HL-60 (cell line): ENCODE measurements at regions not wholly inside any gene's neighbourhood (a gene's known extent, or its start where the extent isn't known, plus 50 kb on each side); places are given as distances from the start of the nearest gene placed in this dataset.
"Not testable (repeated sequence)": the region's sequence is repeated elsewhere in the genome, so short reads cannot be mapped to it uniquely, and the experiment has no call there.

Source experiments
- DNase-seq, 2 experiments: peaks; one replicate each; pipeline ENCODE4 v3.0.0-alpha.2; 2010 to 2020; ENCODE audit warnings: low read depth in 1 of 2, low spot score in 1 of 2
- H3K27ac ChIP-seq: fragments of 250-450 bp; sonication (Bioruptor Pico); replicated peaks from 2 replicates; pipeline ENCODE4 v1.5.1; 2020; ENCODE audit warnings: mild to moderate bottlenecking, moderate library complexity
- H3K27me3 ChIP-seq: fragments of 250-450 bp; sonication (Bioruptor Pico); 2 replicates; pipeline ENCODE4 v1.5.1; 2021; ENCODE audit warnings: mild to moderate bottlenecking, moderate library complexity; ENCODE audit not compliant: insufficient read depth, poor library complexity, severe bottlenecking
- H3K4me3 ChIP-seq: replicated peaks from 2 replicates; pipeline ENCODE4 v1.5.1; 2011; ENCODE audit warnings: mild to moderate bottlenecking, control low read depth, low read length; ENCODE audit not compliant: insufficient read depth
- CTCF ChIP-seq: IDR thresholded peaks from one replicate; pipeline ENCODE4 v1.5.1; 2011; ENCODE audit warnings: low read length, control low read depth, inconsistent platforms; ENCODE audit not compliant: insufficient read depth
- GABPA ChIP-seq: IDR thresholded peaks from 2 replicates; pipeline ENCODE4 v1.6.1; 2012; ENCODE audit warnings: low read depth
- POLR2AphosphoS5 ChIP-seq: IDR thresholded peaks from 2 replicates; pipeline ENCODE4 v1.6.1; 2012; ENCODE audit warnings: low read depth
- SPI1 ChIP-seq: IDR thresholded peaks from 2 replicates; pipeline ENCODE4 v1.6.1; 2012; ENCODE audit warnings: low read depth, mild to moderate bottlenecking, borderline replicate concordance
- TF ChIP-seq, protein P1 (sequence below): IDR thresholded peaks from 2 replicates; pipeline ENCODE4 v1.6.1; 2012; ENCODE audit warnings: low read depth; ENCODE audit not compliant: insufficient replicate concordance

- no peak for TF ChIP-seq SPI1
- TF ChIP-seq POLR2AphosphoS5: no peak
- TF ChIP-seq, protein P1, sequence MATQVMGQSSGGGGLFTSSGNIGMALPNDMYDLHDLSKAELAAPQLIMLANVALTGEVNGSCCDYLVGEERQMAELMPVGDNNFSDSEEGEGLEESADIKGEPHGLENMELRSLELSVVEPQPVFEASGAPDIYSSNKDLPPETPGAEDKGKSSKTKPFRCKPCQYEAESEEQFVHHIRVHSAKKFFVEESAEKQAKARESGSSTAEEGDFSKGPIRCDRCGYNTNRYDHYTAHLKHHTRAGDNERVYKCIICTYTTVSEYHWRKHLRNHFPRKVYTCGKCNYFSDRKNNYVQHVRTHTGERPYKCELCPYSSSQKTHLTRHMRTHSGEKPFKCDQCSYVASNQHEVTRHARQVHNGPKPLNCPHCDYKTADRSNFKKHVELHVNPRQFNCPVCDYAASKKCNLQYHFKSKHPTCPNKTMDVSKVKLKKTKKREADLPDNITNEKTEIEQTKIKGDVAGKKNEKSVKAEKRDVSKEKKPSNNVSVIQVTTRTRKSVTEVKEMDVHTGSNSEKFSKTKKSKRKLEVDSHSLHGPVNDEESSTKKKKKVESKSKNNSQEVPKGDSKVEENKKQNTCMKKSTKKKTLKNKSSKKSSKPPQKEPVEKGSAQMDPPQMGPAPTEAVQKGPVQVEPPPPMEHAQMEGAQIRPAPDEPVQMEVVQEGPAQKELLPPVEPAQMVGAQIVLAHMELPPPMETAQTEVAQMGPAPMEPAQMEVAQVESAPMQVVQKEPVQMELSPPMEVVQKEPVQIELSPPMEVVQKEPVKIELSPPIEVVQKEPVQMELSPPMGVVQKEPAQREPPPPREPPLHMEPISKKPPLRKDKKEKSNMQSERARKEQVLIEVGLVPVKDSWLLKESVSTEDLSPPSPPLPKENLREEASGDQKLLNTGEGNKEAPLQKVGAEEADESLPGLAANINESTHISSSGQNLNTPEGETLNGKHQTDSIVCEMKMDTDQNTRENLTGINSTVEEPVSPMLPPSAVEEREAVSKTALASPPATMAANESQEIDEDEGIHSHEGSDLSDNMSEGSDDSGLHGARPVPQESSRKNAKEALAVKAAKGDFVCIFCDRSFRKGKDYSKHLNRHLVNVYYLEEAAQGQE: no peak
- no peak for TF ChIP-seq CTCF
- no peak for TF ChIP-seq GABPA
- H3K4me3 ChIP-seq: no peak overlapping the region
- H3K27me3 ChIP-seq: no peaks in the 10 kb centered on the region
- DNase-seq: no peak
- no peak overlapping the region for H3K27ac ChIP-seq
Measured at GRCh38 chr3:164401923-164402322, 676.4 kb downstream of the SI start.

DNA sequence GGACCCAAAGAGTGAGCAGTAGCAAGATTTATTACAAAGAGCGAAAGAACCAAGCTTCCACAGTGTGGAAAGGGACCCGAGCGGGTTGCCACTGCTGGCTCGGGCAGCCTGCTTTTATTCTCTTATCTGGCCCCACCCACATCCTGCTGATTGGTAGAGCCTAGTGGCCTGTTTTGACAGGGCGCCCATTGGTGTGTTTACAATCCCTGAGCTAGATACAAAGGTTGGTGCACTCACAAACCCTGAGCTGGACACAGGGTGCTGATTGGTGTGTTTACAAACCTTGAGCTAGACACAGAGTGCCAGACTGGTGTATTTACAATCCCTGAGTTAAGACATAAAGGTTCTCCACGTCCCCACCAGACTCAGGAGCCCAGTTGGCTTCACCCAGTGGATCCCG is 676.9 kb downstream of the SI start:
- H3K4me3 ChIP-seq, H3K27ac ChIP-seq, DNase-seq, H3K27me3 ChIP-seq: not testable (repeated sequence)

- TF ChIP-seq SPI1 (no peak), GABPA (no peak), POLR2AphosphoS5 (no peak), CTCF (no peak)
- TF ChIP-seq, protein P1: no peak
- no peaks in the 10 kb centered on the region for H3K27me3 ChIP-seq
Measured at GRCh38 chr3:164397462-164397861, 680.8 kb downstream of the SI start.

GRCh38 chr3:164393171-164393570 is 685.1 kb downstream of the SI start:
- no peaks in the 10 kb centered on the region for H3K27me3 ChIP-seq
- no peak for TF ChIP-seq POLR2AphosphoS5
- no peak for DNase-seq
- H3K27ac ChIP-seq: no peak overlapping the region
- H3K4me3 ChIP-seq: no peak overlapping the region

More at GRCh38 chr3:164397462-164397861, 680.8 kb downstream of the SI start:
- Histone ChIP-seq H3K4me3 (no peak overlapping the region), H3K27ac (no peak overlapping the region)
- no peak for DNase-seq

GRCh38 chr3:164390046-164390445 is 688.2 kb downstream of the SI start:
- DNase-seq: no peak
- H3K27ac ChIP-seq: no peak overlapping the region
- H3K4me3 ChIP-seq: no peak overlapping the region
- H3K27me3 ChIP-seq: no peaks in the 10 kb centered on the region
- TF ChIP-seq CTCF (no peak), POLR2AphosphoS5 (no peak), GABPA (no peak), SPI1 (no peak)
- TF ChIP-seq, protein P1: no peak
